Upper lobe of left lung (tissue), 6 donors: ENCODE measurements at regions not wholly inside any gene's neighbourhood (a gene's known extent, or its start where the extent isn't known, plus 50 kb on each side); places are given as distances from the start of the nearest gene placed in this dataset.
"Not testable (repeated sequence)": the region's sequence is repeated elsewhere in the genome, so short reads cannot be mapped to it uniquely, and the experiment has no call there.

Experiments used
- ATAC-seq, 2 donors: fragments of 200-7000 bp; cut with Tn5 transposase; one replicate each; pipeline ENCODE4 v1.9.1; 2022; ENCODE audit warnings: mild to moderate bottlenecking in 2 of 2, moderate library complexity in 2 of 2; ENCODE audit not compliant: low FRiP score in 2 of 2
- DNase-seq, 2 donors: peaks; one replicate each; pipeline ENCODE4 v3.0.0-alpha.2; 2019 to 2020
- H3K27ac ChIP-seq, 4 donors: fragments of 200-600 bp; sonication (generic); one replicate each; pipeline ENCODE4 v1.5.1; 2016 to 2019
- H3K27me3 ChIP-seq, 4 donors: fragments of 200-600 bp; sonication (generic); one replicate each; pipeline ENCODE4 v1.5.1; 2017 to 2019
- H3K36me3 ChIP-seq, 4 donors: fragments of 200-600 bp; sonication (generic); one replicate each; pipeline ENCODE4 v1.5.1; 2016 to 2019
- H3K4me1 ChIP-seq, 4 donors: fragments of 200-600 bp; sonication (generic); one replicate each; pipeline ENCODE4 v1.5.1; 2018 to 2019
- H3K4me3 ChIP-seq, 4 donors: fragments of 200-600 bp; sonication (generic); one replicate each; pipeline ENCODE4 v1.5.1; 2017 to 2019; ENCODE audit warnings: mild to moderate bottlenecking in 2 of 4, moderate library complexity in 1 of 4
- H3K9me3 ChIP-seq, 4 donors: fragments of 200-600 bp; sonication (generic); one replicate each; pipeline ENCODE4 v1.5.1; 2018 to 2019
- CTCF ChIP-seq, 6 experiments: fragments of 450-650 bp in 4 of 6; fragments of 200-600 bp in 2 of 6; sonication (generic) in 2 of 6; IDR thresholded peaks; one replicate each; pipeline ENCODE4 v1.5.1; 2016 to 2019; ENCODE audit warnings: antibody characterized with exemption in 6 of 6
- EP300 ChIP-seq, 4 donors: sonication (generic); formaldehyde crosslinking; IDR thresholded peaks; one replicate each; pipeline ENCODE4 v1.5.1; 2017; ENCODE audit warnings: antibody characterized with exemption in 4 of 4, control low read depth in 2 of 4
- POLR2A ChIP-seq, 4 donors: fragments of 450-650 bp; IDR thresholded peaks; one replicate each; pipeline ENCODE4 v1.5.1; 2016 to 2017; ENCODE audit warnings: antibody characterized with exemption in 4 of 4, mild to moderate bottlenecking in 2 of 4
- POLR2AphosphoS5 ChIP-seq, 2 donors: sonication (generic); formaldehyde crosslinking; IDR thresholded peaks; one replicate each; pipeline ENCODE4 v1.5.1; 2017; ENCODE audit warnings: antibody characterized with exemption in 2 of 2
- WGBS, 2 donors: methylation state at CpG; one replicate each; pipeline ENCODE4 v1.1.5; 2017 to 2018; 5-methylcytosine and 5-hydroxymethylcytosine counted together
- donor health status: DM: no; HTN: no; CAD: no; lungs with moderate emphysema.
- donor health status: DM: no; HTN: yes; CAD: no; lungs with severe emphysema.

DNA sequence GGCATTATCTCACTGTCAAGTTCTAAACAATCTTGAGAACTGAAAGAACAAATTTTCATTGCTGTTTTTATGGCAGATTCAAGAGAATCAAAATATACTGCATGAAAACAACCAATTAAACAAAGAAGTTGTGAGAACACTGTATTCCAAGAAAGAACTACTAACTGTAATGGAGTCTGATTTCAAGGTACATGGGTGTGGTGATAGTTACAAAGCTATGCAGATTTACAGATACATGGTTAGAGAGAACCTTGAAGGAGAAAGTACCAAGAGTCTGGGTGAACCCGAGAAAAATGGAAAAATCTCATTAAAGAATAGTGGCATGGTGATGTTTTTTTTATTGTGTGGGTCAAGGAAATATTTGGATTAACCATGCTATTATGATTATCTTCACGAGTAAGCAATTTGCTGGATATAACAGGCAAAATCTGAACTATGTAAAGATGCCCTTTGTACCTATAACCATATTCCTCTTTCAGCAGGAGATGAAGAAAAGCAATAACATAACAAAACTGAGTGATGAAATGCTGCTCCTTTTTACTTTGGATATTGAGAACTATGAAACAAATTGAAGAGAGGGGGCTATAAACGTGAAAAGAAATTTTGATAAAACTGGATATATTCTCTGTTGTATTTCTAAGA is 100.4 kb downstream of the PLSCR2 start:
- no peak overlapping the region for H3K4me3 ChIP-seq
- no peak for ATAC-seq
- WGBS, 2 donors, result 83 to 85% methylated on average over 3 of the region's 3 CpGs

DNA sequence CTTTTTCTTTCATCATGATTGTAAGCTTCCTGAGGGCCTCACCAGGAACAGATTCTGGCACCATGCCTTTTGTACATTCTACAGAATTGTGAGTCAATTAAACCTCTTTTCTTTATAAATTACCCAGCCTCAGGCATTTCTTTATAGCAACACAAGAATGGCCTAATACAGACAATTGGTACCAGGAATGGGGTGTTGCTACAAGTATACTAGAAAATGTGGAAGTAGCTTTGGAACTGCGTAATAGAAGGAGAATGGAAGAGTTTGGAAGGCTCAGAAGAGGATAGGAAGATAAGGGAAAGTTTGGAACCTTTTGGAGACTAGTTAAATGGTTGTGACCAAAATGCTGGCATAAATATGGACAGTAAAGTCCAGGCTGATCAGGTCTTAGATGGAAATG is 108.9 kb upstream of the PLSCR4 start:
- WGBS, 2 donors, result 72 to 82% methylated on average over 1 of the region's 1 CpG
- no peak for TF ChIP-seq POLR2A (IDR thresholded peaks at IDR 0.05)
- no peak for TF ChIP-seq POLR2AphosphoS5 (IDR thresholded peaks at IDR 0.05)
- TF ChIP-seq CTCF (IDR thresholded peaks at IDR 0.05), result no peak
- no peak for TF ChIP-seq EP300 (IDR thresholded peaks at IDR 0.05)
- H3K27ac ChIP-seq, result no peak overlapping the region
- H3K9me3 ChIP-seq, result peaks cover 0 to 6% (median 5%) of the 10 kb centered on the region in 4 donors
- DNase-seq, result no peak
- no peak overlapping the region for H3K4me3 ChIP-seq
- H3K36me3 ChIP-seq, result no peaks in the 10 kb centered on the region
- ATAC-seq, result no peak
- H3K27me3 ChIP-seq, result no peaks in the 10 kb centered on the region
- H3K4me1 ChIP-seq, result no peaks in the 10 kb centered on the region

More for the DNA sequence above, 100.4 kb downstream of the PLSCR2 start:
- H3K36me3 ChIP-seq, result no peaks in the 10 kb centered on the region
- H3K27me3 ChIP-seq, result no peaks in the 10 kb centered on the region
- no peak for DNase-seq
- peaks cover 0 to 10% (median 4%) of the 10 kb centered on the region in 4 donors for H3K9me3 ChIP-seq
- no peaks in the 10 kb centered on the region for H3K4me1 ChIP-seq
- no peak overlapping the region for H3K27ac ChIP-seq
- TF ChIP-seq EP300 (IDR thresholded peaks at IDR 0.05) (no peak), CTCF (IDR thresholded peaks at IDR 0.05) (no peak), POLR2AphosphoS5 (IDR thresholded peaks at IDR 0.05) (no peak)

GRCh38 chr3:146354421-146354820 is 103.5 kb upstream of the PLSCR4 start:
- WGBS, 2 donors, result 89 to 92% methylated on average over 6 of the region's 6 CpGs
- ATAC-seq, result not testable (repeated sequence)

DNA sequence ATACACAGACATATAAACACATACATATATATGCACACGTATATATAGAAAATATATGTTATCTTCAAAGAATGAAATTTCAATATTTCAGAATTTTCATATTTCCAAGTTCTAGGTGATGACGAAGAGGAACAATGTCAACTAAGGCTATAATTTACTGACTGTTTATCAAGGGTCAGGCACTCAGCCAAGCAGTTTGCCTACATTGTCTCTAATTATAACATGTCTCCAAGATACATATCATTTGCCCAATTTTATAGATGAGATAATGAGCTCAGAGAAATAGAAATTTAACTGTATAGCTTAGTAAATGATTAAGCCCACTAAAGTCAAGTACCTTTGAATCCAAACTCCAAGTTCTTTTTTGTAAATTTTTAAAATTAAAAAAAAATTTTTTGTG is 99.9 kb upstream of the PLSCR4 start:
- whole genome bisulfite sequencing, 2 donors, result 70 to 82% methylated on average over 2 of the region's 2 CpGs

More at GRCh38 chr3:146354421-146354820, 103.5 kb upstream of the PLSCR4 start:
- not testable (repeated sequence) for H3K36me3 ChIP-seq, DNase-seq, H3K4me1 ChIP-seq, H3K4me3 ChIP-seq, H3K27ac ChIP-seq, H3K9me3 ChIP-seq, H3K27me3 ChIP-seq

DNA sequence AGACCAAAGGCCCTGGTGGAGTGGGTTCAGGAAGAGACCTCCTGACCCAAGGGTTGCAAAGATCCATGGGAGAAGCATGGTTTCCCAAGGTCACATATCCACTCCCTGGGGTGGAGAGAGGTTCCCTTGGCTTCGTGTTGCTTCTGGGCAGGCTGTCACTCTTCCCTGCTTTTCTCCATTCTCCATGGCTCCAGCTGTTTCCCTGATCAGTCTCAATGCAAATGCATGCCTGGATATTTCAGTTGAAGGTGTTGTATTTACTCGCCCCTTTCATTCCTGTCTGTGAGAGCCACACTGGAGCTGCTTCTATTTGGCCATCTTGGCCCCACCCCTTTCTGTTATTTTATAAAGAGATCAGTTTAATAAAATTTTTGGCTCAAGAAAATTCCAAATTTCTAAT is 95.0 kb upstream of the PLSCR4 start:
- 65 to 81% methylated on average over 2 of the region's 2 CpGs for WGBS, 2 donors
- TF ChIP-seq EP300 (IDR thresholded peaks at IDR 0.05), result no peak
- no peak for TF ChIP-seq POLR2AphosphoS5 (IDR thresholded peaks at IDR 0.05)
- TF ChIP-seq POLR2A (IDR thresholded peaks at IDR 0.05), result no peak
- TF ChIP-seq CTCF (IDR thresholded peaks at IDR 0.05), result no peak
- Histone ChIP-seq H3K4me1 (no peaks in the 10 kb centered on the region), H3K4me3 (no peak overlapping the region), H3K27me3 (no peaks in the 10 kb centered on the region), H3K36me3 (no peaks in the 10 kb centered on the region), H3K9me3 (no peaks in the 10 kb centered on the region), H3K27ac (no peak overlapping the region)
- ATAC-seq, result no peak
- no peak for DNase-seq

More for the DNA sequence above, 99.9 kb upstream of the PLSCR4 start:
- H3K4me3 ChIP-seq, result no peak overlapping the region
- H3K4me1 ChIP-seq, result no peaks in the 10 kb centered on the region
- H3K27me3 ChIP-seq, result no peaks in the 10 kb centered on the region
- ATAC-seq, result no peak
- no peaks in the 10 kb centered on the region for H3K9me3 ChIP-seq
- no peak overlapping the region for H3K27ac ChIP-seq
- H3K36me3 ChIP-seq, result no peaks in the 10 kb centered on the region
- TF ChIP-seq POLR2AphosphoS5 (IDR thresholded peaks at IDR 0.05), result no peak
- no peak for TF ChIP-seq POLR2A (IDR thresholded peaks at IDR 0.05)
- TF ChIP-seq CTCF (IDR thresholded peaks at IDR 0.05), result no peak
- no peak for TF ChIP-seq EP300 (IDR thresholded peaks at IDR 0.05)
- no peak for DNase-seq
